Right lobe of liver (tissue), 4 donors: ENCODE measurements at regions not wholly inside any gene's neighbourhood (a gene's known extent, or its start where the extent isn't known, plus 50 kb on each side); places are given as distances from the start of the nearest gene placed in this dataset.

ENCODE experiments used
- CTCF ChIP-seq, 4 donors: fragments of 200-600 bp in 3 of 4; fragments of 450-650 bp in 1 of 4; IDR thresholded peaks; one replicate each; pipeline versions ENCODE4 v1.5.1 to v1.8.0; 2016 to 2022; ENCODE audit warnings: antibody characterized with exemption in 4 of 4, mild to moderate bottlenecking in 2 of 4
- POLR2A ChIP-seq: fragments of 450-650 bp; IDR thresholded peaks from one replicate; pipeline ENCODE4 v1.6.1; 2017; ENCODE audit warnings: antibody characterized with exemption, mild to moderate bottlenecking
- donor health status: DM: no; HTN: no; CAD: no.
- donor health status: DM: no; HTN: no; CAD: no.
- donor health status: DM: no; HTN: yes; CAD: no.

GRCh38 chr2:239548451-239548871 is 147.6 kb upstream of the HDAC4 start:
- TF ChIP-seq POLR2A (no peak), CTCF (IDR thresholded peaks at IDR 0.05) (no peak)
